SK-N-SH (cell line): ENCODE measurements at regions not wholly inside any gene's neighbourhood (a gene's known extent, or its start where the extent isn't known, plus 50 kb on each side); places are given as distances from the start of the nearest gene placed in this dataset.

Experiments
- CTCF ChIA-PET: fragments of 300-600, 350-600 bp; formaldehyde crosslinking; extraction: SDS; loops from one replicate; lab custom pipeline; 2021; lab: Yijun Ruan, JAX
- POLR2A ChIA-PET: fragments of 350-600 bp; sonication (Branson Sonifier 250); formaldehyde crosslinking; extraction: SDS; loops from one replicate; lab custom pipeline; 2020; ENCODE audit warnings: antibody characterized with exemption, inconsistent platforms; lab: Yijun Ruan, JAX
- DNase-seq: peaks from one replicate; pipeline ENCODE4 v3.0.0; 2012
- H2AFZ ChIP-seq: fragments of 200-600 bp; sonication (generic); 2 replicates; pipeline ENCODE4 v1.8.1; 2016; ENCODE audit warnings: antibody characterized with exemption, mild to moderate bottlenecking, low read depth
- H3F3A ChIP-seq: fragments of 200-600 bp; sonication (generic); replicated peaks from 2 replicates; pipeline ENCODE3; 2016; ENCODE audit warnings: antibody characterized with exemption, mild to moderate bottlenecking; ENCODE audit not compliant: insufficient read depth
- H3K27ac ChIP-seq, 2 experiments: fragments of 200-500 bp in 1 of 2; fragments of 200-600 bp in 1 of 2; sonication (Bioruptor generic) in 1 of 2; sonication (generic), shearing (Covaris generic) in 1 of 2; 2 replicates each; pipeline versions ENCODE4 v1.5.1 to v1.6.1; 2014 to 2016; ENCODE audit warnings: low read depth in 2 of 2, inconsistent platforms in 1 of 2, low read length in 1 of 2, mild to moderate bottlenecking in 1 of 2, mixed read lengths in 1 of 2
- H3K27me3 ChIP-seq: fragments of 200-600 bp; sonication (generic), shearing (Covaris generic); 2 replicates; pipeline ENCODE4 v1.6.1; 2016; ENCODE audit warnings: mixed run types; ENCODE audit not compliant: insufficient read depth
- H3K36me3 ChIP-seq, 2 experiments: fragments of 200-500 bp in 1 of 2; fragments of 200-600 bp in 1 of 2; sonication (Bioruptor generic) in 1 of 2; sonication (generic) in 1 of 2; replicated peaks in 1 of 2; 2 replicates each; pipeline versions ENCODE3 to v1.5.1; 2014 to 2016; ENCODE audit warnings: low read length in 1 of 2, mild to moderate bottlenecking in 1 of 2; ENCODE audit not compliant: insufficient read depth in 2 of 2, control insufficient read depth in 1 of 2
- H3K4me1 ChIP-seq, 2 experiments: fragments of 200-500 bp in 1 of 2; fragments of 200-600 bp in 1 of 2; sonication (Bioruptor generic) in 1 of 2; sonication (generic), shearing (Covaris generic) in 1 of 2; 2 replicates each; pipeline versions ENCODE4 v1.5.1 to v1.6.1; 2014 to 2016; ENCODE audit warnings: low read depth in 1 of 2, low read length in 1 of 2, mixed run types in 1 of 2; ENCODE audit not compliant: insufficient read depth in 2 of 2, control insufficient read depth in 1 of 2
- H3K4me2 ChIP-seq: fragments of 200-600 bp; sonication (generic), shearing (Covaris generic); 2 replicates; pipeline ENCODE4 v1.6.1; 2017; ENCODE audit warnings: mixed run types
- H3K4me3 ChIP-seq, 2 experiments: fragments of 200-500 bp in 1 of 2; fragments of 200-600 bp in 1 of 2; sonication (Bioruptor generic) in 1 of 2; sonication (generic), shearing (Covaris generic) in 1 of 2; 2 replicates each; pipeline versions ENCODE4 v1.5.1 to v1.8.1; 2014 to 2016; ENCODE audit warnings: low read depth in 2 of 2, inconsistent platforms in 1 of 2, low read length in 1 of 2, mild to moderate bottlenecking in 1 of 2, mixed read lengths in 1 of 2, moderate library complexity in 1 of 2
- H3K79me2 ChIP-seq: fragments of 200-600 bp; sonication (generic); 2 replicates; pipeline ENCODE4 v1.8.1; 2017; ENCODE audit warnings: mild to moderate bottlenecking; ENCODE audit not compliant: insufficient read depth
- H3K9ac ChIP-seq: fragments of 200-600 bp; sonication (generic); 2 replicates; pipeline ENCODE4 v1.6.1; 2017; ENCODE audit warnings: mixed run types
- H3K9me2 ChIP-seq: fragments of 200-600 bp; sonication (generic); 2 replicates; pipeline ENCODE4 v1.6.1; 2017; ENCODE audit warnings: mixed run types
- H3K9me3 ChIP-seq: fragments of 200-600 bp; sonication (generic); 2 replicates; pipeline ENCODE4 v1.6.1; 2017; ENCODE audit warnings: mixed run types, mild to moderate bottlenecking, moderate library complexity
- H4K20me1 ChIP-seq: fragments of 200-600 bp; sonication (generic); 2 replicates; pipeline ENCODE4 v1.6.1; 2017; ENCODE audit warnings: mild to moderate bottlenecking, mixed run types; ENCODE audit not compliant: insufficient read depth
- CHD2 ChIP-seq: fragments of 150-350 bp; IDR thresholded peaks from 2 replicates; pipeline ENCODE4 v1.6.1; 2018; ENCODE audit warnings: low read length; ENCODE audit not compliant: partially characterized antibody
- ELF1 ChIP-seq: IDR thresholded peaks from 2 replicates; pipeline ENCODE4 v1.4.0; 2012
- EP300 ChIP-seq, 2 experiments: IDR thresholded peaks; 2 replicates each; pipeline versions ENCODE4 v1.4.0 to v1.6.1; 2012; ENCODE audit warnings: borderline replicate concordance in 1 of 2, low read depth in 1 of 2, low read length in 1 of 2
- EZH2phosphoT487 ChIP-seq: fragments of 200-600 bp; sonication (generic); IDR thresholded peaks from 2 replicates; pipeline ENCODE4 v1.6.1; 2017; ENCODE audit warnings: low read depth, mixed run types, mild to moderate bottlenecking, antibody characterized with exemption, moderate library complexity, borderline replicate concordance
- FOSL2 ChIP-seq: IDR thresholded peaks from 2 replicates; pipeline ENCODE4 v1.4.0; 2012; ENCODE audit warnings: low read depth, mild to moderate bottlenecking, moderate library complexity, borderline replicate concordance
- GATA2 ChIP-seq: sonication (generic); formaldehyde crosslinking; IDR thresholded peaks from 2 replicates; pipeline ENCODE4 v1.5.0; 2020; ENCODE audit warnings: mild to moderate bottlenecking, missing genetic modification reagents
- JUND ChIP-seq: IDR thresholded peaks from 2 replicates; pipeline ENCODE4 v1.4.0; 2012
- MAX ChIP-seq: IDR thresholded peaks from 2 replicates; pipeline ENCODE4 v1.4.0; 2012; ENCODE audit warnings: low read depth
- MEF2A ChIP-seq: IDR thresholded peaks from 2 replicates; pipeline ENCODE4 v1.4.0; 2012; ENCODE audit warnings: low read depth, borderline replicate concordance
- NRF1 ChIP-seq: IDR thresholded peaks from 2 replicates; pipeline ENCODE4 v1.6.1; 2012; ENCODE audit warnings: low read depth, mild to moderate bottlenecking, low read length
- PBX3 ChIP-seq: IDR thresholded peaks from 2 replicates; pipeline ENCODE4; 2012
- RAD21 ChIP-seq: IDR thresholded peaks from 2 replicates; pipeline ENCODE4 v1.6.1; 2012; ENCODE audit warnings: mild to moderate bottlenecking, low read length
- RFX5 ChIP-seq: IDR thresholded peaks from 2 replicates; pipeline ENCODE4 v1.6.1; 2012; ENCODE audit warnings: mild to moderate bottlenecking, improper control_type of control experiment, low read length
- SIN3A ChIP-seq: IDR thresholded peaks from 2 replicates; pipeline ENCODE4 v1.6.1; 2012; ENCODE audit warnings: low read depth, mild to moderate bottlenecking, low read length, moderate library complexity, borderline replicate concordance
- TAF1 ChIP-seq: IDR thresholded peaks from 2 replicates; pipeline ENCODE4 v1.6.1; 2012; ENCODE audit warnings: low read depth, mild to moderate bottlenecking, low read length, moderate library complexity, borderline replicate concordance
- TEAD4 ChIP-seq: IDR thresholded peaks from 2 replicates; pipeline ENCODE4 v1.4.0; 2012; ENCODE audit warnings: mild to moderate bottlenecking, borderline replicate concordance; ENCODE audit not compliant: insufficient read depth
- USF1 ChIP-seq: IDR thresholded peaks from 2 replicates; pipeline ENCODE4 v1.4.0; 2012; ENCODE audit warnings: low read depth, borderline replicate concordance
- YY1 ChIP-seq: IDR thresholded peaks from 2 replicates; pipeline ENCODE4 v1.4.0; 2012; ENCODE audit warnings: low read depth, mild to moderate bottlenecking
- WGBS: methylation state at CpG from one replicate; pipeline ENCODE4 v1.1.6; 2017; ENCODE audit warnings: low lambda C conversion rate; 5-methylcytosine and 5-hydroxymethylcytosine counted together
- TF ChIP-seq, protein P1 (sequence below): fragments of 200-600 bp; sonication (generic); IDR thresholded peaks from 2 replicates; pipeline ENCODE4 v1.6.1; 2017; ENCODE audit warnings: antibody characterized with exemption, mild to moderate bottlenecking, moderate library complexity
- TF ChIP-seq, protein P2 (sequence below): IDR thresholded peaks from 2 replicates; pipeline ENCODE4 v1.4.0; 2012; ENCODE audit warnings: low read depth, borderline replicate concordance

DNA sequence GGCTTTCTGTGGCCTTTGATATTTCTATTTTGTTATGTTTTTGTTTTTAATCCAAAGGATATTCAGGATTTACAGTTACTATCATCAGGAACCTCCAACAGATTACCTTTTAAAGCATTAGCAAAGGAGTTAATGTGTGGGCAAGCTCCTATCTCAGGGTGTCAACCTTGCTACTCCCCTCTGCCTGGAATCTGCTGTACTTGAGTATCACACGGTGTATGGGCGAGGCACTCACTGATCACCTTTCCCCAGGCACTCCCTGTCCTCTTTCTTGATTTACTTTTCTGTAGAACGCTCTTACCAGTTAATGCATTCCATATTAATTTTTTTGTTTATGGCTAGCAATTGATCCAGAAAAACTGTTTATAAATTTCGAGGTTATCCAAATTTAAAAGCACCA is 117.0 kb upstream of the GAS1 start:
- Histone ChIP-seq H3K27ac (no peak overlapping the region; a peak in 1 of 4 replicates), H3K4me2 (no peak overlapping the region), H3K27me3 (no peaks in the 10 kb centered on the region), H3K79me2 (no peaks in the 10 kb centered on the region), H2AFZ (no peak overlapping the region), H3K4me1 (no peaks in the 10 kb centered on the region), H3K9ac (no peak overlapping the region), H3F3A (no peaks in the 10 kb centered on the region), H3K9me2 (no peaks in the 10 kb centered on the region), H4K20me1 (no peaks in the 10 kb centered on the region), H3K4me3 (no peak overlapping the region), H3K36me3 (no peaks in the 10 kb centered on the region), H3K9me3 (no peaks in the 10 kb centered on the region)
- POLR2A ChIA-PET = no interaction called here
- 73% methylated on average over 4 of the region's 4 CpGs for whole genome bisulfite sequencing
- CTCF ChIA-PET = no interaction called here
- no peak for DNase-seq
- TF ChIP-seq ELF1 = no peak
- no peak for TF ChIP-seq EZH2phosphoT487
- no peak for TF ChIP-seq RAD21
- no peak for TF ChIP-seq CHD2
- no peak for TF ChIP-seq MAX

DNA sequence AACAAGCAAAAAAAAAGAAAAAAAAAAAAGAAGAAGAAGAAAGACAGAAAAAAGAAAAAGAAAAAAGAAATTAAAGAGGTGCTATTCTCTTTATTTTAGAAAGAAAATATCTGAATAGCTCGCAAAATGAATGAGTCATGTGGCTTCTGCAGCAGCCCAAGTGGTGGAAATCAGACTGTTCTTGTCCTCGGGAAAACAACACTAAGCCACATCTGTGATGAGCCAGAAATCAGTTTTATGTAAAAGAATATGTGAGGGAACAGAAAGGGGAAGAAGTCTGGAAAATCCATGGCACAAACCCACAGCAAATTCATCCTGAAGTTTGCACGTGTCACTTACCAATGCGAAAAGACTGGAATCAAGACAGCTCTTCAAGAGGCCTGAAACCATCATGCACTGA is 118.7 kb upstream of the GAS1 start:
- no peaks in the 10 kb centered on the region for H3K9me2 ChIP-seq
- H3K27me3 ChIP-seq = no peaks in the 10 kb centered on the region
- H3K4me1 ChIP-seq = no peaks in the 10 kb centered on the region
- WGBS = 74% methylated on average over 4 of the region's 4 CpGs
- ChIA-PET POLR2A (no interaction called here), CTCF (interaction anchor here (0.7 kb wide), 1 partner anchor 15 kb away, joined by 3 read pairs; no protein-coding TSS in a partner anchor)
- no peak overlapping the region for H3K9ac ChIP-seq
- H3K4me2 ChIP-seq = no peak overlapping the region
- no peak overlapping the region for H3K27ac ChIP-seq
- no peak for DNase-seq
- H3F3A ChIP-seq = no peaks in the 10 kb centered on the region
- no peaks in the 10 kb centered on the region for H4K20me1 ChIP-seq
- H3K79me2 ChIP-seq = no peaks in the 10 kb centered on the region
- H3K9me3 ChIP-seq = no peaks in the 10 kb centered on the region
- H3K36me3 ChIP-seq = no peaks in the 10 kb centered on the region
- no peak for TF ChIP-seq ELF1
- no peak for TF ChIP-seq EZH2phosphoT487
- TF ChIP-seq JUND = no peak
- no peak for TF ChIP-seq FOSL2
- TF ChIP-seq RFX5 = no peak
- TF ChIP-seq TAF1 = no peak
- no peak for TF ChIP-seq YY1
- TF ChIP-seq NRF1 = no peak
- TF ChIP-seq PBX3 = no peak
- TF ChIP-seq CHD2 = no peak
- no peak for TF ChIP-seq USF1
- no peak for TF ChIP-seq MAX
- TF ChIP-seq, protein P1, sequence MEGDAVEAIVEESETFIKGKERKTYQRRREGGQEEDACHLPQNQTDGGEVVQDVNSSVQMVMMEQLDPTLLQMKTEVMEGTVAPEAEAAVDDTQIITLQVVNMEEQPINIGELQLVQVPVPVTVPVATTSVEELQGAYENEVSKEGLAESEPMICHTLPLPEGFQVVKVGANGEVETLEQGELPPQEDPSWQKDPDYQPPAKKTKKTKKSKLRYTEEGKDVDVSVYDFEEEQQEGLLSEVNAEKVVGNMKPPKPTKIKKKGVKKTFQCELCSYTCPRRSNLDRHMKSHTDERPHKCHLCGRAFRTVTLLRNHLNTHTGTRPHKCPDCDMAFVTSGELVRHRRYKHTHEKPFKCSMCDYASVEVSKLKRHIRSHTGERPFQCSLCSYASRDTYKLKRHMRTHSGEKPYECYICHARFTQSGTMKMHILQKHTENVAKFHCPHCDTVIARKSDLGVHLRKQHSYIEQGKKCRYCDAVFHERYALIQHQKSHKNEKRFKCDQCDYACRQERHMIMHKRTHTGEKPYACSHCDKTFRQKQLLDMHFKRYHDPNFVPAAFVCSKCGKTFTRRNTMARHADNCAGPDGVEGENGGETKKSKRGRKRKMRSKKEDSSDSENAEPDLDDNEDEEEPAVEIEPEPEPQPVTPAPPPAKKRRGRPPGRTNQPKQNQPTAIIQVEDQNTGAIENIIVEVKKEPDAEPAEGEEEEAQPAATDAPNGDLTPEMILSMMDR = no peak
- TF ChIP-seq EP300 (IDR thresholded peaks at IDR 0.05; ENCODE audit: borderline replicate concordance in 1 of 2, low read depth in 1 of 2, low read length in 1 of 2) = no peak
- TF ChIP-seq GATA2 (CRISPR knock-in tag) = no peak
- TF ChIP-seq SIN3A = no peak
- TF ChIP-seq MEF2A = no peak
- TF ChIP-seq TEAD4 = no peak
- TF ChIP-seq, protein P2, sequence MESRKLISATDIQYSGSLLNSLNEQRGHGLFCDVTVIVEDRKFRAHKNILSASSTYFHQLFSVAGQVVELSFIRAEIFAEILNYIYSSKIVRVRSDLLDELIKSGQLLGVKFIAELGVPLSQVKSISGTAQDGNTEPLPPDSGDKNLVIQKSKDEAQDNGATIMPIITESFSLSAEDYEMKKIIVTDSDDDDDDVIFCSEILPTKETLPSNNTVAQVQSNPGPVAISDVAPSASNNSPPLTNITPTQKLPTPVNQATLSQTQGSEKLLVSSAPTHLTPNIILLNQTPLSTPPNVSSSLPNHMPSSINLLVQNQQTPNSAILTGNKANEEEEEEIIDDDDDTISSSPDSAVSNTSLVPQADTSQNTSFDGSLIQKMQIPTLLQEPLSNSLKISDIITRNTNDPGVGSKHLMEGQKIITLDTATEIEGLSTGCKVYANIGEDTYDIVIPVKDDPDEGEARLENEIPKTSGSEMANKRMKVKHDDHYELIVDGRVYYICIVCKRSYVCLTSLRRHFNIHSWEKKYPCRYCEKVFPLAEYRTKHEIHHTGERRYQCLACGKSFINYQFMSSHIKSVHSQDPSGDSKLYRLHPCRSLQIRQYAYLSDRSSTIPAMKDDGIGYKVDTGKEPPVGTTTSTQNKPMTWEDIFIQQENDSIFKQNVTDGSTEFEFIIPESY = no peak
- TF ChIP-seq, all 33 proteins: peak for 0
- no peak overlapping the region for H3K4me3 ChIP-seq
- H2AFZ ChIP-seq = no peak overlapping the region
